Motor neuron (in vitro differentiated cells): ENCODE measurements at regions not wholly inside any gene's neighbourhood (a gene's known extent, or its start where the extent isn't known, plus 50 kb on each side); places are given as distances from the start of the nearest gene placed in this dataset.
A peak's percentile ranks its signal among the peaks of the same experiment; 100 is the strongest.

ENCODE experiments used
- ATAC-seq, 8 experiments: fragments of 200-7000 bp; cut with Tn5 transposase; replicated peaks in 6 of 8; 2 replicates each; pipeline ENCODE4 v1.8.0; 2021; ENCODE audit warnings: mild to moderate bottlenecking in 8 of 8, moderate library complexity in 8 of 8
- H3K27ac ChIP-seq, 2 donors: fragments of 250-450 bp; sonication (Bioruptor Pico); 2 replicates each; pipeline ENCODE4 v1.9.0; 2021; ENCODE audit warnings: antibody characterized with exemption in 2 of 2, mild to moderate bottlenecking in 2 of 2, moderate library complexity in 1 of 2
- H3K4me1 ChIP-seq, 2 donors: fragments of 250-450 bp; sonication (Bioruptor Pico); replicated peaks in 1 of 2; 2 replicates each; pipeline ENCODE4 v1.6.1; 2021; ENCODE audit warnings: antibody characterized with exemption in 2 of 2, mild to moderate bottlenecking in 2 of 2, moderate library complexity in 1 of 2
- H3K4me3 ChIP-seq, 5 donors: fragments of 250-450 bp; sonication (Bioruptor Pico); 2 replicates each; pipeline ENCODE4 v1.9.0; 2021; ENCODE audit warnings: antibody characterized with exemption in 5 of 5, mild to moderate bottlenecking in 5 of 5, moderate library complexity in 4 of 5
- WGBS, 10 experiments: fragments of 450-650 bp; shearing (Covaris generic); methylation state at CpG; one replicate each; pipeline ENCODE4 v1.0.0; 2022; 5-methylcytosine and 5-hydroxymethylcytosine counted together
- in situ Hi-C, 9 experiments: fragments of 400-800 bp; cut with MboI; loops; one replicate each; pipeline ENCODE4 v1.15.0; 2021; ENCODE audit warnings: low sequenced_read_pairs in 9 of 9, low pct_unique_long_range_greater_than_20kb in 2 of 9; ENCODE audit not compliant: unreplicated experiment in 9 of 9

DNA sequence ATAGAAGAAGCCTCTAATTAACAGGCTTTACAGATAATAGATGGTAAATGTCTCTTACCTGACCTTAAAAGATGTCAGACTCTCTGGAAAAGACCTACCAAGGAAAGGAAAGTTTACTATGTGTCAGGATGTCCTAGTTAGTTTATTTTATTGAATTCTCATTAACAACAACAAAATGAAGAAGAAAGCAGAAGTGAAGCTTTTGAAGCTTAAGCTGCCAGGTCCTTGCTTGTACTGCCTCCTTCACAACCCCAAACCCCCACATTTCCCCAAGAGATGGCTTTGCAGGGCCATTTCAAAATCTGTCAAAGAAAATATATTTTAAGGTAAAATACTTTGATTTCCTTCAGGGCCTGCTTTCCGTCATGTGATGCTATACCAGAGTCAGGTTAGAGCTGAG lies 798.4 kb downstream of the TUSC7 start:
- WGBS, 10 experiments: 67 to 100% (median 86%) methylated on average over 1 of the region's 1 CpG; no CpG with 5 or more reads in 3 of the 10 experiments
- no peak overlapping the region for H3K4me3 ChIP-seq
- H3K4me1 ChIP-seq: peaks cover 0 to 3% of the 10 kb centered on the region in 2 donors
- H3K27ac ChIP-seq: no peak overlapping the region
- no peak for ATAC-seq
- in situ Hi-C loops: loop anchor here in 1 of 9 experiments (25.0 kb wide), 1 partner anchor 471 kb away; no protein-coding TSS in a partner anchor

DNA sequence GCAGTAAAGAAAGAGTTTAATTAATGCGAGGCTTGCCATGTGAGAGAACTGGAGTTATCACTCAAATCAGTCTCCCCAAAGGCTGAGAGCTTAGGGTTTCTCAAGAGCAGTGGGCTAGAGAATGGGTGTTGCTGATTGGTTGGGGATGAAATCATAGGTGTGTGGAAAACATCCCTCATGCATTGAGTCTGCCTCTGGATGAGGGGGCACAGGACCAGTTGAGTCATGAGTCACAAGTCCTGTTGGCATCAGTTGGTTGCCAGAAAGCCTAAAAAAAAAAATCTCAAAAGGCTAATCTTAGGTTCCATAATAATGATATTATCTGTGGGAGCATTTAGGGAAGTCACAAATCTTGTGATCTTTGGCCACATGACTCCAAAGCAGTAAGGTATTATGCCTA lies 800.3 kb downstream of the TUSC7 start:
- Histone ChIP-seq H3K4me1 (peaks cover 0 to 4% of the 10 kb centered on the region in 2 donors), H3K27ac (no peak overlapping the region), H3K4me3 (no peak overlapping the region)
- ATAC-seq: no peak
- WGBS, 10 experiments: 100% methylated on average over 1 of the region's 1 CpG; no CpG with 5 or more reads in 6 of the 10 experiments
- in situ Hi-C loops: loop anchor here in 1 of 9 experiments (25.0 kb wide), 1 partner anchor 473 kb away; no protein-coding TSS in a partner anchor

DNA sequence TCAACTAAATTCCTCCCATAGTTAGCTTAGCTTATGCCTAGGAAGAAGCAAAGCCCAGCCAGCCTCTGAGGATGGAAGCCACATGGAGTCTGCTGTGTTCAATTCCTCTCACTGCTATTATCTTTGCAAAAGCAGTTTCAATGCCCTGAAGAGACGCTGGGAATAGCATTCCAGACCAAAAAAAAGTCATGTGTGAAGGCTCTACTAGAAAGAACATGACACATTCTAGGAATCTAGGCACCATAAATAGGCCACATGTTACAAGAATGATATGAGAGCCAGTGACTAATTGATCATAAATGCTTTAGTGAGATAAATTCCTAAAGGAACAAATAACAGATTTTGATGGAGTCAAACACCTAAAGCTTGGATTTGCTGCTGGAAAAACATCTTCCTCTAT lies 800.8 kb downstream of the TUSC7 start:
- in situ Hi-C loops: loop anchor here in 1 of 9 experiments (25.0 kb wide), 1 partner anchor 473 kb away; no protein-coding TSS in a partner anchor
- H3K4me1 ChIP-seq: peaks cover 0 to 4% of the 10 kb centered on the region in 2 donors
- H3K4me3 ChIP-seq: no peak overlapping the region
- 0 to 88% (median 20%) methylated on average over 1 of the region's 1 CpG; no CpG with 5 or more reads in 3 of the 10 experiments for WGBS, 10 experiments
- ATAC-seq: peak in 1 of 8 experiments; percentile 19
- H3K27ac ChIP-seq: no peak overlapping the region

DNA sequence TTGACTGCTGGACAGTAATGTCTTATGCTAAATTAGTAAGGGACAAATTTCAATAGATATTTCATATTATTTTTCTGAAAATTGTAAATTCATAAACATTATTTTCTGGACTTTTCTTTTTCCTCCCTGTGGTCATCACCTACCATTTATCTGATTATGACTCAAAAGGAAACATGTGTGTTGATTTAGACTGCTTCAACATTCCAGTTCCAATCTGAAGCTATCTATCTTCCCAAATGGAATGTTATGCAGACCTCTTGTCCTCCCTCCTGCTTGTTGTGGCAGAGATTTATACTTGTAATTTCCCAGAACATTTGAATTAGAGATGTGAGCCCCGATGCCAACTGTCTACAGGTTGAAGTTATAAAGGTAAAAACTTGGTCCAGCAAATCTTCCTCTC lies 803.4 kb downstream of the TUSC7 start:
- ATAC-seq: peak in 2 of 8 experiments; percentile 24 to 26
- H3K4me3 ChIP-seq: no peak overlapping the region
- in situ Hi-C loops: loop anchor here in 1 of 9 experiments (25.0 kb wide), 1 partner anchor 476 kb away; no protein-coding TSS in a partner anchor
- H3K27ac ChIP-seq: no peak overlapping the region
- 0 to 80% (median 55%) methylated on average over 1 of the region's 1 CpG; no CpG with 5 or more reads in 4 of the 10 experiments for WGBS, 10 experiments
- peaks cover 0 to 4% of the 10 kb centered on the region in 2 donors for H3K4me1 ChIP-seq

DNA sequence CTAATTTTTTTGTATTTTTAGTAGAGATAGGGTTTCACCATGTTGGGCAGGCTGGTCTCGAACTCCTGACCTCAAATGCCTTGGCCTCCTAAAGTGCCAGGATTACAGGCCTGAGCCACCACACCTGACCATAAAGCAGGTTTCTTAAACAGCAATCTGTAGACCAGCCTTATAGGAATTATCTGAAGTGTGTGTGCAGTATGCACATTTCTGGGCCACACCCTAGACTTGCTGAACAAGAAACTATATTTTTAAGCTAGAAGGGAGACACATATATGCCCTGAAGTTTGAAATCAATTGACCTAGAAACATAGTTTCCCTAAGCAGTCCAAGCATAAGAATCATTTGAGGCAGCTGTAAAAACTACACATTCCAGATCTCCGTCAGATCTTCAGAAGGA lies 805.7 kb downstream of the TUSC7 start:
- Histone ChIP-seq H3K4me3 (no peak overlapping the region), H3K4me1 (peaks cover 0 to 8% of the 10 kb centered on the region in 2 donors), H3K27ac (no peak overlapping the region)
- peak in 3 of 8 experiments; percentile 77 to 95 (median 82) for ATAC-seq
- 35 to 100% (median 90%) methylated on average over 1 to 2 of the region's 2 CpGs; no CpG with 5 or more reads in 3 of the 10 experiments for WGBS, 10 experiments
- in situ Hi-C loops: loop anchor here in 1 of 9 experiments (25.0 kb wide), 1 partner anchor 478 kb away; no protein-coding TSS in a partner anchor

DNA sequence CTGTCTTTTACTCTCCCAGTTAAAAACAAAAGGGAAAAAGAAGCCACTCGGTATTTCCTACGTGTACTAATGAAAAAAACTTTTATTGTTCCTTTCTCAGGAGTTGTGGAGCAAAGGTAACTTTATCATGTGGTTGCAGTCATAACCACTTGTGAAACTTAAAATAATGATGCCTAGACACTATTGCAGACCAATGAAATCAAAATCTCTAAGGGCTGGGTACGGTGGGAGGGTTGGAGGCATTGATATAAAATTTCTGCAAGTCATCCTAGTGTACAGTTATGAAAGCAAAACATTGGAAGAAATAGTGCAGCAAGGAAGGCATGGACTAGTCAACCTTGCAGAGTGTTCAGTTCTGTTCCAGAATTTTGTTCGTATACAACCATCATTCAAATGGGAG lies 808.8 kb downstream of the TUSC7 start:
- no peak overlapping the region for H3K27ac ChIP-seq
- no peak for ATAC-seq
- peaks cover 0 to 4% of the 10 kb centered on the region in 2 donors for H3K4me1 ChIP-seq
- in situ Hi-C loops: loop anchor here in 1 of 9 experiments (25.0 kb wide), 1 partner anchor 481 kb away; no protein-coding TSS in a partner anchor
- H3K4me3 ChIP-seq: no peak overlapping the region
- 54 to 98% (median 82%) methylated on average over 1 to 4 of the region's 4 CpGs for WGBS, 10 experiments

DNA sequence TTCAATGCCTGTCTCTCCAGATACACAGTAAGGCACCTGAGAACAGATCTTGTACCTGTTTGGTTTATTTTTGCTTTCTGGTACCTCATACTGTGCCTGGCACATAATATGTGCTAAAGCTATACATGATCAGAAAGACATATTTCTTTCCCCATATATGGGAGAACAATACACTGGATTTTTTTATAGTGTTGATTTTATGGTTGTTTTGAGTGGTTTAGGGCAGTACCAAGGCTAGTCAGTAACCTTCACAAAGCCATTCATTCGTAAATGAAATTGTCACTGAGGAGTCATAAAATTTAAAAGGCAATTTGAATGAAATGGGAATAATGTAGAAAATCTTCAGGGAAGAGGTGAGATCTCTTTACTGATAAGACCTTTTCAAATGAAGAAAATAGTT lies 810.2 kb downstream of the TUSC7 start:
- in situ Hi-C loops: loop anchor here in 1 of 9 experiments (25.0 kb wide), 1 partner anchor 482 kb away; no protein-coding TSS in a partner anchor
- Histone ChIP-seq H3K4me1 (peaks cover 0 to 4% of the 10 kb centered on the region in 2 donors), H3K27ac (no peak overlapping the region), H3K4me3 (no peak overlapping the region)
- no peak for ATAC-seq
- WGBS, 10 experiments: 22 to 100% (median 88%) methylated on average over 1 of the region's 1 CpG; no CpG with 5 or more reads in 2 of the 10 experiments

DNA sequence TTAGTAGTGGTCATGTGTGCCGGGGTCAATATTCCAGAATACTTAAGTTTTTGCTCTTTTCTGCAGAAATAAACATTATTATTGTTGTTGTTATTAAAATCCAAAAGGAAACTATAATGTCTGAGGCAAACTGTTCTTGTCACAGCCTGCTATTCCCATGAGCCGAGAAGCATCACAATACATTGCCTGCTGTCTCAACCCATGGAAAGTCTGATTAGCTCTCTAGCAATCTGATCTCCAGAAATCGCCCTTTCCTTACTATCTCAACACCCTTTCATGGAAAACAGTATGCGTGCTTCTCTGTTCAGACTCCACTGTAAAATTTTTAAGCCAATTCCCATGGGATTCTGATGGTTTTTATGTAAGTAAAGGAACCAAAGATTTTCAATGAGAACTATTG lies 811.0 kb downstream of the TUSC7 start:
- WGBS, 10 experiments: 46 to 100% (median 69%) methylated on average over 1 to 4 of the region's 4 CpGs; no CpG with 5 or more reads in 1 of the 10 experiments
- Histone ChIP-seq H3K27ac (no peak overlapping the region), H3K4me1 (peaks cover 0 to 4% of the 10 kb centered on the region in 2 donors), H3K4me3 (no peak overlapping the region)
- in situ Hi-C loops: loop anchor here in 1 of 9 experiments (25.0 kb wide), 1 partner anchor 483 kb away; no protein-coding TSS in a partner anchor
- ATAC-seq: no peak

DNA sequence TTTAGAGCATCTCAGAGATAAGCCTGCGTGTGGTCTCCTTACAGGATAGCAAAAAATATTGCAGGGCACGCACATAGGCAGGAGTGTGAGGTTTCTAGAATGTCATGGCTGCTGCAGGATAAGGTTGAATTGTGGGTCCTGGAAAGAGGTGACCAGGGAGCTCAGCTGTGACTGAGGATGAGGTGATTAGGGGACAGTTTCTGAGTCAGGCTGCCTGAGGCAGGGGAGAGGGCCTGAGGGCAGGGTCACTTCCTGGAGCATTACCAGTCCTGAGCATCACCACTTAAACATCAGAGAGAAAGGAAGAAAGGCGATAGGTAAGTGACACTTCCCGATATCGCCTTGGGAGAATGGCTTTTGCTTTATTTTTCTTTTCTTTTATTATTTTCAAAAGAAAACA lies 813.8 kb downstream of the TUSC7 start:
- in situ Hi-C loops: loop anchor here in 1 of 9 experiments (25.0 kb wide), 1 partner anchor 486 kb away; no protein-coding TSS in a partner anchor
- peaks cover 0 to 4% of the 10 kb centered on the region in 2 donors for H3K4me1 ChIP-seq
- WGBS, 10 experiments: 52 to 100% (median 82%) methylated on average over 1 to 5 of the region's 5 CpGs; no CpG with 5 or more reads in 3 of the 10 experiments
- no peak overlapping the region for H3K4me3 ChIP-seq
- ATAC-seq: peak in 5 of 8 experiments; percentile 35 to 57 (median 51)
- no peak overlapping the region for H3K27ac ChIP-seq

DNA sequence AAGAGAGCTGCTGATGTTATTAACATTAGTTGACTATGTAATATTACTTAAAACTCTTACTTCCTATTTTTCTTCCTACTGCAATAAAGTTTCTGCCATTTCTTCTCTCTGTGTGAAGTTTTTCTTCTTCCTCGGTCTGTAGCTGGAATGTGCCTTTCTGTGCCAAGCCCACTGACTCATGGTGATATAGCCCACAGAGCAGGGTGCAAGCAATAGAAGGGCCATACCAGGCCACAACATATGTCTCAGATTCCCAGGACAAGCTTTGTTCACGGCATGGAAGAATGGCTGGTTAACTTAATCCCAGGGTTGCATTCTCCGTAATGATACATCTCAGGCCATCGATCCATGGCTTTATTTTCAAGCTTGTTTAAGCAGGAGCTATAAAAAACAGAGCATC lies 815.3 kb downstream of the TUSC7 start:
- Histone ChIP-seq H3K4me1 (peaks cover 0 to 3% of the 10 kb centered on the region in 2 donors), H3K4me3 (no peak overlapping the region), H3K27ac (no peak overlapping the region)
- WGBS, 10 experiments: 76 to 100% (median 92%) methylated on average over 2 to 4 of the region's 4 CpGs; no CpG with 5 or more reads in 2 of the 10 experiments
- no peak for ATAC-seq
- in situ Hi-C loops: loop anchor here in 1 of 9 experiments (25.0 kb wide), 3 partner anchors 187 to 663 kb away; no protein-coding TSS in a partner anchor

DNA sequence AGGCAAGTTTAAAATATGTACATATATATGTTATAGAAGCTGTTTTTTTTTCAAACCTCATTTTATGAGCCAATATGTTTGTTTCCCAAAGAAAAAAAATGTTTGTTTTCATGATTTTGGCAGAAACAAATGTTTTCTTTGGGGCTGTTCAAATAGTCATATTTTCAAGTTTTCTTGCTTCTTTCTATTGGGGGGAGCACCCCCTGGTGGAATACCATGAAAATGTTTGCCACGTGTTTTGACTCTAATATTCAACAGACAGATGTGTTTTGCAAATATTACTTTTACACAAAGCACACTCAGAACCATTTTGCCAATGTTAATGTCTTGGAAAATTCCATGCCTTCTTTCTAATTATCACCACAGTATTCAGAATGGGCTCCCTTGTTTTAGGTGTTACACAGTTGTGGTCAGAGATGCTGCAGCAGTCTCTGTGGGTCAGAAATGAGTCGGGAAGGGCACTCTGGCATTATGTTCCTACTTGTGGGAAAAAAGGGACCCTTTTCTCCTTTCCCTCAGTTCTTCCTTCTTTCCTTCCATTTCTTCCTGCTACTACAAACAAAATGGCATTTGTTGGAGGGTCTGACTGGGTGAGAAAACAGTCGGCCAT lies 817.0 kb downstream of the TUSC7 start:
- Histone ChIP-seq H3K27ac (no peak overlapping the region), H3K4me3 (no peak overlapping the region), H3K4me1 (peaks cover 4 to 15% of the 10 kb centered on the region in 2 donors)
- peak in 3 of 8 experiments; percentile 29 to 60 (median 40) for ATAC-seq
- whole genome bisulfite sequencing, 10 experiments: 0 to 94% (median 60%) methylated on average over 1 to 3 of the region's 3 CpGs; no CpG with 5 or more reads in 1 of the 10 experiments
- in situ Hi-C loops: loop anchor here in 1 of 9 experiments (25.0 kb wide), 2 partner anchors 186 to 664 kb away; no protein-coding TSS in a partner anchor

DNA sequence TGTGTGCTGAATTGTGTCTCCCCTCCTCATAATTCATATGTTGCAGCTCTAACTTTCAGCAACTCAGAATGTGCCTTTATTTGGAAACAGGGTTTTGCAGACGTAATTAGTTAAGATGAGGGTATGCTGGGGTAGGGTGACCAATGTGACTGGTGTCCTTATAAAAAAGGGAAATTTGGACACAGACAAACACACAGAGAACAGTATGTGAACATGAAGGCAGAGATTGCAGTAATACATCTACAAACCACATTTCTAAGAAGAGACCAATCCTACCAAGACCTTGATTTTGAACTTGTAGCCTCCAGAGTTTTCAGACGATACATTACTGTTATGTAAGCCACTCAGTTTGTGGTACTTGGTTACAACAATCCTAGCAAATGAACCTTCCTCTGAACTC lies 817.8 kb downstream of the TUSC7 start:
- no peak for ATAC-seq
- in situ Hi-C loops: loop anchor here in 1 of 9 experiments (25.0 kb wide), 2 partner anchors 185 to 665 kb away; no protein-coding TSS in a partner anchor
- Histone ChIP-seq H3K4me3 (no peak overlapping the region), H3K4me1 (peaks cover 9 to 22% of the 10 kb centered on the region in 2 donors), H3K27ac (no peak overlapping the region)
- 21 to 100% (median 92%) methylated on average over 1 to 2 of the region's 2 CpGs; no CpG with 5 or more reads in 4 of the 10 experiments for WGBS, 10 experiments

DNA sequence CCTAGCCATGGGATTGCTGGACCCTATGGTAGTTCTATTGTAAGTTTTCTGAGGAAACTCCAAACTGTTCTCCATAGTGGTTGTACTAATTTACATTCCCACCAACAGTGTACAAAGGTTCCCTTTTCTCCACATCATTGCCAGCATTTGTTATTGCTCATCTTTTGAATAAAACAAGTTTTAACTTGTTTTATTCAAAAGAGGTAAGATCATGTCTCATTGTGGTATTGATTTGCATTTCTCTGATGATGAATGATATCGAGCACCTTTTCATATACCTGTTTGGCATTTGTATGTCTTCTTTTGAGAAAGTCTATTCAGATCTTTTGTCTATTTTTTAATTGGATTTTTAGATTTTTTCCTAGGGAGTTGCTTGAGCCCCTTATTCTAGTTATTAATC lies 819.1 kb downstream of the TUSC7 start:
- H3K4me3 ChIP-seq: no peak overlapping the region
- in situ Hi-C loops: loop anchor here in 1 of 9 experiments (25.0 kb wide), 2 partner anchors 184 to 666 kb away; no protein-coding TSS in a partner anchor

More for the DNA sequence above, 819.1 kb downstream of the TUSC7 start:
- WGBS, 10 experiments: 67 to 100% (median 100%) methylated on average over 1 of the region's 1 CpG; no CpG with 5 or more reads in 1 of the 10 experiments
- no peak for ATAC-seq
- H3K27ac ChIP-seq: no peak overlapping the region
- H3K4me1 ChIP-seq: peaks cover 13 to 28% of the 10 kb centered on the region in 2 donors
